BJ (cell line): ENCODE measurements at regions not wholly inside any gene's neighbourhood (a gene's known extent, or its start where the extent isn't known, plus 50 kb on each side); places are given as distances from the start of the nearest gene placed in this dataset.

Experiments used
- CTCF ChIA-PET: fragments of 350-600 bp; formaldehyde crosslinking; extraction: SDS; loops from one replicate; lab custom pipeline; 2021; ENCODE audit warnings: antibody characterized with exemption, inconsistent platforms; lab: Yijun Ruan, JAX
- POLR2A ChIA-PET: fragments of 300-600 bp; sonication (Branson Sonifier 250); formaldehyde crosslinking; extraction: SDS; loops from one replicate; lab custom pipeline; 2021; ENCODE audit warnings: antibody characterized with exemption; lab: Charles Lee
- DNase-seq: peaks from one replicate; pipeline ENCODE4 v3.0.0-alpha.2; 2011; ENCODE audit warnings: low read depth
- H3K27me3 ChIP-seq: 2 replicates; pipeline ENCODE4 v1.6.0; 2011; ENCODE audit warnings: low read length; ENCODE audit not compliant: control insufficient read depth, insufficient read depth
- H3K36me3 ChIP-seq: 2 replicates; pipeline ENCODE4 v1.5.1; 2011; ENCODE audit warnings: low read length; ENCODE audit not compliant: control insufficient read depth, insufficient read depth
- H3K4me3 ChIP-seq: 2 replicates; pipeline ENCODE4 v1.5.1; 2011; ENCODE audit warnings: low read depth, mild to moderate bottlenecking, control low read depth, low read length
- CTCF ChIP-seq: IDR thresholded peaks from 2 replicates; pipeline ENCODE4 v1.5.1; 2011; ENCODE audit warnings: low read depth, mild to moderate bottlenecking, control low read depth, inconsistent platforms, low read length, moderate library complexity; ENCODE audit not compliant: insufficient read depth

- Histone ChIP-seq H3K27me3 (no peaks in the 10 kb centered on the region; the same call in 1 of the 2 replicates), H3K36me3 (no peaks in the 10 kb centered on the region), H3K4me3 (no peak overlapping the region)
- TF ChIP-seq CTCF, result no peak
- ChIA-PET CTCF (no interaction called here), POLR2A (no interaction called here)
- DNase-seq, result no peak
These were observed 124.0 kb upstream of the PPARGC1A start for GRCh38 chr4:24013668-24014422.

GRCh38 chr4:24010994-24011393, 121.1 kb upstream of the PPARGC1A start:
- POLR2A ChIA-PET, result no interaction called here
- no peak for TF ChIP-seq CTCF
- no peaks in the 10 kb centered on the region for H3K36me3 ChIP-seq

GRCh38 chr4:24010573-24010972, 120.7 kb upstream of the PPARGC1A start:
- H3K27me3 ChIP-seq, result no peaks in the 10 kb centered on the region; the same call in 1 of the 2 replicates
- no peaks in the 10 kb centered on the region for H3K36me3 ChIP-seq
- H3K4me3 ChIP-seq, result no peak overlapping the region
- ChIA-PET CTCF (no interaction called here), POLR2A (no interaction called here)
- no peak for DNase-seq
- no peak for TF ChIP-seq CTCF

More at GRCh38 chr4:24010994-24011393, 121.1 kb upstream of the PPARGC1A start:
- DNase-seq, result no peak
- CTCF ChIA-PET, result no interaction called here
- no peaks in the 10 kb centered on the region; the same call in 1 of the 2 replicates for H3K27me3 ChIP-seq
- H3K4me3 ChIP-seq, result no peak overlapping the region

- CTCF ChIA-PET, result interaction anchor here (1.1 kb wide), 1 partner anchor 24 kb away, joined by 3 read pairs; no protein-coding TSS in a partner anchor
- Histone ChIP-seq H3K27me3 (no peaks in the 10 kb centered on the region; the same call in 1 of the 2 replicates), H3K36me3 (no peaks in the 10 kb centered on the region), H3K4me3 (no peak overlapping the region)
- no peak for TF ChIP-seq CTCF
- POLR2A ChIA-PET, result no interaction called here
- DNase-seq, result no peak
These were observed 118.0 kb upstream of the PPARGC1A start for GRCh38 chr4:24007860-24008261.

GRCh38 chr4:24006269-24006668, 116.4 kb upstream of the PPARGC1A start:
- TF ChIP-seq CTCF, result no peak
- Histone ChIP-seq H3K4me3 (no peak overlapping the region), H3K36me3 (no peaks in the 10 kb centered on the region), H3K27me3 (no peaks in the 10 kb centered on the region; the same call in 1 of the 2 replicates)
- CTCF ChIA-PET, result no interaction called here
- DNase-seq, result no peak
- POLR2A ChIA-PET, result no interaction called here
